ENCODE measurements at regions not wholly inside any gene's neighbourhood (a gene's known extent, or its start where the extent isn't known, plus 50 kb on each side); places are given as distances from the start of the nearest gene placed in this dataset.

DNA sequence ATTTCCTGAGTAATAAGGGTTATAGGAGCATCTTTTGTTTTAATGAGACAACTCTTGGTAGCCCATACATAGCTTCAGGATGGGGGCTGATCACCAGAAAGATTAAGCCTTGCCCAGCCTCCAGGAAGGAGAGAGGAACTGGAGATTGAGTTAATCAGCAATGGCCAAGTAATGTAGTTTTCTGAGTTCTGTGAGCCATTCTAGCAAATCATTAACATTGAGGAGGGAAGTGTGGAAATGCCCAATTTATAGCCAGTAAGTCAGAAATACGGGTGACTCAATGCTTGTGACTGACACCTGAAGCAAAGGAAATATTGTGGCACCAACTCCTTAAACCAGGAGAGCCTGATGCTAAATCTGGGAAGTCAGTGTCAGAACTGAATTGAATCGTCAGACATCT lies 205.1 kb upstream of the SRD5A2 start:
- TF ChIP-seq EZH2 (IDR thresholded peaks at IDR 0.05; ENCODE audit: low read length, unreplicated experiment), result no peak
- TF ChIP-seq, protein P1, sequence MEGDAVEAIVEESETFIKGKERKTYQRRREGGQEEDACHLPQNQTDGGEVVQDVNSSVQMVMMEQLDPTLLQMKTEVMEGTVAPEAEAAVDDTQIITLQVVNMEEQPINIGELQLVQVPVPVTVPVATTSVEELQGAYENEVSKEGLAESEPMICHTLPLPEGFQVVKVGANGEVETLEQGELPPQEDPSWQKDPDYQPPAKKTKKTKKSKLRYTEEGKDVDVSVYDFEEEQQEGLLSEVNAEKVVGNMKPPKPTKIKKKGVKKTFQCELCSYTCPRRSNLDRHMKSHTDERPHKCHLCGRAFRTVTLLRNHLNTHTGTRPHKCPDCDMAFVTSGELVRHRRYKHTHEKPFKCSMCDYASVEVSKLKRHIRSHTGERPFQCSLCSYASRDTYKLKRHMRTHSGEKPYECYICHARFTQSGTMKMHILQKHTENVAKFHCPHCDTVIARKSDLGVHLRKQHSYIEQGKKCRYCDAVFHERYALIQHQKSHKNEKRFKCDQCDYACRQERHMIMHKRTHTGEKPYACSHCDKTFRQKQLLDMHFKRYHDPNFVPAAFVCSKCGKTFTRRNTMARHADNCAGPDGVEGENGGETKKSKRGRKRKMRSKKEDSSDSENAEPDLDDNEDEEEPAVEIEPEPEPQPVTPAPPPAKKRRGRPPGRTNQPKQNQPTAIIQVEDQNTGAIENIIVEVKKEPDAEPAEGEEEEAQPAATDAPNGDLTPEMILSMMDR (conservative IDR thresholded peaks at IDR 0.05; ENCODE audit: low read depth, low read length), result no peak

Measured in PC-3 (cell line).